A673 (cell line): ENCODE measurements at regions not wholly inside any gene's neighbourhood (a gene's known extent, or its start where the extent isn't known, plus 50 kb on each side); places are given as distances from the start of the nearest gene placed in this dataset.

ENCODE experiments used
- CTCF ChIP-seq: fragments of 300-800, 200-600 bp; sonication (generic); conservative IDR thresholded peaks from 2 replicates; pipeline ENCODE4 v1.5.1; 2017; ENCODE audit warnings: low read depth, mild to moderate bottlenecking, antibody characterized with exemption, low read length, moderate library complexity, mixed read lengths
- EZH2 ChIP-seq: fragments of 200-600 bp; sonication (generic); IDR thresholded peaks from 2 replicates; pipeline ENCODE4 v1.6.1; 2017; ENCODE audit warnings: borderline replicate concordance, low read depth, mild to moderate bottlenecking, mixed read lengths, antibody characterized with exemption, low read length; ENCODE audit not compliant: poor library complexity, severe bottlenecking

- TF ChIP-seq CTCF = no peak
- TF ChIP-seq EZH2 = no peak
These were observed 292.5 kb downstream of the BRD1 start for GRCh38 chr22:49535126-49535525.
